Loucy (cell line): ENCODE measurements at regions not wholly inside any gene's neighbourhood (a gene's known extent, or its start where the extent isn't known, plus 50 kb on each side); places are given as distances from the start of the nearest gene placed in this dataset.
A peak's percentile ranks its signal among the peaks of the same experiment; 100 is the strongest.

Experiments
- EZH2phosphoT487 ChIP-seq: fragments of 200-600 bp; IDR thresholded peaks from 2 replicates; pipeline ENCODE4 v1.6.1; 2018; ENCODE audit warnings: antibody characterized with exemption, mild to moderate bottlenecking, moderate library complexity, borderline replicate concordance
- TF ChIP-seq, protein P1 (sequence below): fragments of 200-600 bp; sonication (generic); conservative IDR thresholded peaks from 2 replicates; pipeline ENCODE4 v1.5.1; 2014; ENCODE audit warnings: mild to moderate bottlenecking, antibody characterized with exemption, low read length

DNA sequence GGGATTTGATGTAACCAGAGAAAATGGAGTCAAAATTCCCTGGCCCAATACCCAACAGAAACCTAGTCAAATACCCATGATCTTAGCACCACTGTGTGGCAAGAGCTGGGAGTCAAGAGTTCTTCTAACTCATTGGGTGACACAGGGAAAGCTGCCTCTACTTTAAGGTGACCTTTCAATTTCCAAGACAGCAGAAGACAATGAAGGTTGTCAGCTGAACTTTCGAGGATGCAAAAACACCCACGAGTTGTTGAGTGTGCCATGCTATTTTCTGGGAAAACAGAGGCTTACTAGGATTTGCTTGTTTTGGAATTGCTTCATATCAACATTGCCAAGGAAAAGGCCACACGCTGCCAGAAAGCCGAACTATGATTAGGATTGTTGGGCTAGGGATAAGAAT, 61.6 kb upstream of the CYRIA start:
- TF ChIP-seq, protein P1, sequence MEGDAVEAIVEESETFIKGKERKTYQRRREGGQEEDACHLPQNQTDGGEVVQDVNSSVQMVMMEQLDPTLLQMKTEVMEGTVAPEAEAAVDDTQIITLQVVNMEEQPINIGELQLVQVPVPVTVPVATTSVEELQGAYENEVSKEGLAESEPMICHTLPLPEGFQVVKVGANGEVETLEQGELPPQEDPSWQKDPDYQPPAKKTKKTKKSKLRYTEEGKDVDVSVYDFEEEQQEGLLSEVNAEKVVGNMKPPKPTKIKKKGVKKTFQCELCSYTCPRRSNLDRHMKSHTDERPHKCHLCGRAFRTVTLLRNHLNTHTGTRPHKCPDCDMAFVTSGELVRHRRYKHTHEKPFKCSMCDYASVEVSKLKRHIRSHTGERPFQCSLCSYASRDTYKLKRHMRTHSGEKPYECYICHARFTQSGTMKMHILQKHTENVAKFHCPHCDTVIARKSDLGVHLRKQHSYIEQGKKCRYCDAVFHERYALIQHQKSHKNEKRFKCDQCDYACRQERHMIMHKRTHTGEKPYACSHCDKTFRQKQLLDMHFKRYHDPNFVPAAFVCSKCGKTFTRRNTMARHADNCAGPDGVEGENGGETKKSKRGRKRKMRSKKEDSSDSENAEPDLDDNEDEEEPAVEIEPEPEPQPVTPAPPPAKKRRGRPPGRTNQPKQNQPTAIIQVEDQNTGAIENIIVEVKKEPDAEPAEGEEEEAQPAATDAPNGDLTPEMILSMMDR, result peak; percentile 33
- TF ChIP-seq EZH2phosphoT487, result no peak
